ENCODE measurements at regions not wholly inside any gene's neighbourhood (a gene's known extent, or its start where the extent isn't known, plus 50 kb on each side); places are given as distances from the start of the nearest gene placed in this dataset.
A peak's percentile ranks its signal among the peaks of the same experiment; 100 is the strongest.

DNA sequence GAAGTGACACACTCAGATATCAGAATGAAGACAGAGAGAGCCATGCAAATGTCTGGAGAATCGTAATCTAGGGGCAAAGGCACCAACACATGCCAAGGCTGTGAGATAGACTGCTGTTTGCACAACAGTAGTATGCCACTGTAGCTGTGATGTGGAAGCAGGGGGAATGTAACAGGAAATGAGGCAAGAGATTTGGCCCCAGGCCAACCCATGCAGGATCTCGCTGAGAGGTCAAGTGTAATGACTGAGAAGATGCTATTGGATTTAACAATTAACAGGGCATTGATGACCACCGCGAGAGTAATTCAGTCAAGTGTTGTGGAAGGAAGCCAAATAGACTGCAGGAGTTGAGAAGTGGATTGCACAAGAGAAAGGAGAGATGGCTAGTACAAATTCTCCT, 107.3 kb upstream of the ST6GALNAC5 start:
- no peak for DNase-seq

DNA sequence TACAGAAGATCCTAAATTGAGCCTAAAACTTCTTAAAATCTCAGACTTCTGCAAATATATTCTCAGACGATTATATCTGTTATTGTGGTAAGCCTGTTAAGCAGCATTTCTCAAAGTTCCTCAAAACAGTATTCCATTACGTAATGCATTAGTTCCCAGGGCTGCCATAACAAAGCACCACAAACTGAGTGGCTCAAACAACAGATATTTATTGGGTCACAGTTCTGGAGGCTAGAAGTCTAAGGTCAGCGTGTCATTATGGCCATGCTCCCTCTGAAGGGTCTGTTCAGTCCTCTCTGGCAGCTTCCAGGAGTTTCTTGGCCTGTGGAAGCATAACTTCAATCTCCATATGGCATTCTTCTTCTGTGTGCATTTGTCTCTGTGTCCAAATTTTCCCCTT, 103.5 kb upstream of the ST6GALNAC5 start:
- DNase-seq, result peak in 1 of 10 donors; percentile 38
- intact Hi-C loops (cut with DNase I), result no loop called here

More for the DNA sequence above, 107.3 kb upstream of the ST6GALNAC5 start:
- intact Hi-C loops (cut with DNase I), result no loop called here

DNA sequence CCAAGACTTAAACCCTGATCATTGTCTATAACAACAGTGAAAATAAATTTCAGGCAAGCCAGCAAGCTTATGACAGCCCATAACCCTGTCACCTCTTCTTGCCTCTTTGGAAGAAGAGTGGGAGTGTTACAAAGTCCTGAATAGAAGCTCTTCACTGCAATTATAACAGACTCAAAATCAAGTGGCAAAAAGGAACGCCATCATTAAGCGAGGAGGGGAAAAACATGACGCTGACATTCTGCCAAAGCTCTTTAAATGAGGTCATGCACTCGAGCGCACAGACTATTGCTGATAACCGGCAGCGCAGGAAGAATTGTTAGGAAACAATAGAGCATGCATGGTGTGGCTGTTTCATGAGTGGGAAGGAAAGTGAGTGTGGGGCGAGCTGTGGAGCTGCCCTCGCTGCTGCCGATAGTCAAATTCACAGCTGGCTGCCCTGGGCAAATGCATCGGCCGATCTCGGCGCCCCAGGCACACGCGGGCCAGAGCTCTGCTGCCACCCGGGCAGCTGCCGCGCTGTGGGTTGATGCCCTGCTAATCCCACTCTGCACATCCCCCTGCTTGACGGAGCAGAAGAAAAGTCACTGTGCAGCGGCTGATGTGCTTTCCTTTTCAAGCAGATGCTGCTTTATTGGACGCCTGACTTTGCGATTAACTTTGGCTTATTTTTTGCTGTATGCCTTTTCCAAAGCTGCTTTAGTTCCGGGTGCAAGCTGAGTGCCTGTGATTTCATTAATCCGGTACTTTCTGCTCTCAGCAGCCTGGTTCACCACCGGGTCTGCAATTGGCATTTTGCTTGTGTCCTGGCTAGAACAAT, 102.4 kb upstream of the ST6GALNAC5 start:
- intact Hi-C loops (cut with DNase I), result no loop called here

DNA sequence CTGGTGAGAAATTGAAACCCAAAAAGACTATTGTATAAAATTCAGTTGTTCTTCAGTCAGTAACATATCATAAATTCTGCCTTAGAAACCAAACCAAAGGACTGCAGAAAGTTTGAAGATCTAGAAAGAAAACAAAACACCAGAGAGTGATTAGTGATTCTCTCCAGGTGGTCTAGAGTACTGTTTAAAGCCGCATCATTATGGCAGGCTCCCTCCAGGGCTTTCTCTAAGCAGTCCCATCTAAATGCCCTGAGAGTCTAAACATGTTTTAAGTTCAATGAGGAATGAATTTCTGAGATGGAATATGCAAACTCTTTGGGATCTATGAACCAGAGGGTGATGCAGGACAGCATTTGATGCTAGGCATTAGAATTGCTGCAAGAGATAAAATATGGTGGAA, 100.9 kb upstream of the ST6GALNAC5 start:
- no peak for DNase-seq
- intact Hi-C loops (cut with DNase I), result no loop called here

More for the DNA sequence above, 102.4 kb upstream of the ST6GALNAC5 start:
- peak in 7 of 10 donors; percentile 18 to 83 (median 34) for DNase-seq

DNA sequence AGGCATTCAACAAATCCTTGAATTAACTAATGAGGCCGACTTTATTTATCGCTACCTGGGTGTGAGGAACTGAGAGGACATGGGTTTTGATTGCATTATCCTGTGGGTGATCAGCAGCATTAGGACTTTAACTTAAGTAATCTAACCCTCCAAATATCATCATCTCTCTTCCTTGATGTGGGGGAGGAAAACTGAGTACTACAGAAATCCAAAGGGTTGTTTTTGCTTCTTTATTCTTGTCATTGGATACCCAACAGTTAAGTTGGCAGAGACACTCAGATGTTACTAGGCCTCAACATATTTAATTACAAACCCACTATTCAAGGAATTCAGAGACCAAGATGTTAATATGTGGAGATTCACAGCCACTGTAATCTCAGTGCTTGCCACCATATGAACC, 97.4 kb upstream of the ST6GALNAC5 start:
- DNase-seq, result no peak
- intact Hi-C loops (cut with DNase I), result loop anchor here (10.0 kb wide), 1 partner anchor 265 kb away; no protein-coding TSS in a partner anchor

DNA sequence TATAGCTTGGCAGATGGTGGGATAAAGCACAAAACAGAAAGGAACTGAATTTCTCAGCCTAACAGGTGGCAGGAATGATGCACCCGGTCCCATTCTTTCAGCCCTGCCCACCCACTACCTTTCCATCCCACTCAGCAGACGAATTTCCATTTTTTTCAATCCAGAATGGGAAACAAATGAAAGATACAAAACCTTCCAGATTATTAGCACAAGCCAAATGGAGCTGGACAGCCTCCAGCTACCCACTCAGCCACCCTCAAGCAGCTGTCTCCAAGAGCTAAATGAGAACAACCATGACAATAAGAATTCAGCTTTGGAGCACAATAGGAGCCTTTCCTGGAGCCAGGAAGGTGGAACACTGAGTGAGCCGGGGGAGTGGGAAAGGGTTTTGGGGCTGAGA, 96.3 kb upstream of the ST6GALNAC5 start:
- intact Hi-C loops (cut with DNase I), result loop anchor here (10.0 kb wide), 1 partner anchor 264 kb away; no protein-coding TSS in a partner anchor
- peak in 9 of 10 donors; percentile 11 to 86 (median 54) for DNase-seq

DNA sequence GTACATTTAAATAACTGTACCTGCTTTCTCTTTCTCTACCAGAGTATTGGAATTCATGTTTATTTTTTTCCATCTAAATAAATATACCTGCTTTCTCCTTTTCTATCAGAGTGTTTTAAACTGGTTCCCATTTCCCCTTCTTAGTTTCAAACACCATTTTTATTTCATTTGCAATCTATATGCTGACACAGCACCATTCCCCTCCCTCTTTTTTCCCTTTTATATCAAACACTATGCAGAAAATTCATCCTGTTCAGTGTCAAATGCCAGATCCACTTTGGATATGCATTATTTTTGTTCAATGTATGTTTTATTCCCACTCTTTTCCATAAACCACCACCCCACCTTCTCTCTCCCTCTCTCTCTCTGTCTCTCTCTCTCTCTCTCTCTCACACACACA, 85.8 kb upstream of the ST6GALNAC5 start:
- intact Hi-C loops (cut with DNase I), result no loop called here
- no peak for DNase-seq

DNA sequence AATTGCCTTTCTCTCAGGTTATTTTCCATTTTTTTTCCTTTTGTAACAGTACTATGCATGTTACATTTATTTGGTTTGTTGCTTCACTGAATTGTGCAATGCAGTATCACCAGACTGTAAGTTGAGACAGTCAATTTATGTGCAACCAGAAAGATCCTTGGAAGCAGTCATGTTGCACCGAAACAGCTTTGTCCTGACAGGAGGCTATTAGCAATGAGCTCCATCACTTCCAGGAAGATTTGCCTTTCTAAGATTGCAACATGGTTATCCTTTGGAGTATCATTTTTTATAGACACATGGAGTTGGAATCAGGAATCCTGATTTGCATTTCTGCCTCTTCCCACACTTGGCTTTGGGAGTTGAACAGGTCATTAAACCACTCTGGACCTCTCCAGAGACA, 84.5 kb upstream of the ST6GALNAC5 start:
- no peak for DNase-seq
- intact Hi-C loops (cut with DNase I), result no loop called here

DNA sequence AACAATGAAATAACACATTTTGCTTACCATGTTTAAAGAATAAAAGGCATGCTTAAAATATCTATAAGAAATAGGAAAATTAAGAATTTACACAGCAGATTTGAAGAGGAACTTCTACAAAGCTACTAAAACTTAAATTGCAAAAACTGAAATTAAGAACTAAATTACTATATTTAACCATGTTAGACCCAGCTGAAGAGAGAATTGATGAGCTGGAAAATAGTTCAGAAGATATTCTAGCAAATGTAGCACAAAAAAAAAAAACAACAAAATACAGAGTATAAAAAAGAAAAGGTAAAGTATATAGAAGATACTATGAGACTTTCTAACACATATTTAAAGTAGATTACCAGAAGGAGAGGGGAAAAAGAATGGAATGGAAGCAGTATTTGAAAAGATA, 82.8 kb upstream of the ST6GALNAC5 start:
- intact Hi-C loops (cut with DNase I), result no loop called here
- DNase-seq, result no peak

DNA sequence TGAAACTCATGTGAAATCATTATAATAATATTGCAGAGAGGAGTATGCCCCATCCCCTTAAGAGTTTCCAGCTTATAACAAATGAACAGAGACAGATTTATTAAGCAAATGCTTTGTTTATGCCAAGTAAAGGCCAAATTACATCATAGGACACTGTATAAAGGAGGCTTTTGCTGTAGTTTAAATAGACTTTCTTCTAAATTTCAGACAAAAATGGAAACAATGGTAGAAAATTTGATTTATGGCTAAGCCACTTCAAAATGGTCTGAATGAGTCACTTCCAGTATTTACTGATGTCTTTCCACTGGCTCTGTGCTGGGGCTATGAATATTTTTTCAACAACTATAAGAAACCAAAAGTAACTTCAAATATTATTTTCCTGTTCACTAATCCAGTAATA, 81.1 kb upstream of the ST6GALNAC5 start:
- no peak for DNase-seq
- intact Hi-C loops (cut with DNase I), result no loop called here

DNA sequence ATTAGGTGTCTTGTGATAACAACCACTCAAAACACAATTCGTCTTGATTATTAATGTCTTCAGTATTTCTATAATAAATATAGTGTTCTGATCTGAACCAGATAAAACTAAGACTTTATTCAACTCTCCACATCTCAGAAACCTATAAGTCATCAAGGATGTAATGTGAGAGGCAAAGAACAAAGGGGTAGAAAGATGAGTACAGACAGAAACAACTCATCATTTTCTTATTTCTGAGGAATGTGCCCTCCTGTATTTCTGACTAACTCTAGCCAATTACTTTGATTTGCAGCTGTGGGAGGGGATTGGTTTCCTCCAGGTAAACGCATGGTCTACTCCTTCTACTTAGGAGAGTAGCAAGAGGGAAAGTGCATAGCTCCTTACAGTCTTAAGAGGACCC, 73.7 kb upstream of the ST6GALNAC5 start:
- intact Hi-C loops (cut with DNase I), result no loop called here
- no peak for DNase-seq

DNA sequence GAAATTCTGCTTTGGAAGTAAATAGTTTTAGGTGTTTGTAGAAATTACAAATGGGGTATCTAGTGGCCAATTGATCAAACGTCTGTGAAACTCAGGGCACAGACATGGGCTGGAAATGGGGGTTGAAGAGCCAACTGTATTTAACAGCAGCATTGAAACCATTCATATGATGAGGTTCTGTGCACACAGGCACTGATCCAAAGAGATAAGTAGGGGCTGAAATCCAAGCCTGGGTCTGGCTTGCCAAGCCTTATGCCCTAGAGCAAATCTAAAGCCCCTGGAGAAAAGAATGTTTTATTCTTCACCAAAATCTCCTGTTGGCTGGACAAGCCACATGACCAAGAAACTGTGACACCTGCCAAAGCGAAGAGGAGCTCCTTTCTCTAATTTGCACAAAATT, 67.6 kb upstream of the ST6GALNAC5 start:
- intact Hi-C loops (cut with DNase I), result no loop called here
- no peak for DNase-seq

DNA sequence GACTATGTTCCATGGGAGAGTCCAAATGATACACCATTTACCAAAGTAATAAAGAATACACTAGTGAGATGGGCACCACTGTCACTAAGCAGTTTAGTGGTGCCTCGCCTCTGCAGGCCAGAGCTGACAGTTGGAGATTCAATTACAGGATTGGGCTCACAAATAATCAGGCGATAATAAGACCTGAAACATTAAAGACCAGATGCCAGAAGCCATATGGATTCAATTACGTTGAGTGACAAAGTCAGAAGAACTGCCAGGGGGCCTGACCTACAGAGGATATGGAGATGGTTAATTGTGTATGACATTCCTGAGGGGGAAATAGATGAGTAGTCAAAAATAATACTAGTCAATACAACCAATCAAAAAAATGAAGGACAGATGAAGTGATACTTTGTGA, 65.2 kb upstream of the ST6GALNAC5 start:
- no peak for DNase-seq
- intact Hi-C loops (cut with DNase I), result no loop called here

DNA sequence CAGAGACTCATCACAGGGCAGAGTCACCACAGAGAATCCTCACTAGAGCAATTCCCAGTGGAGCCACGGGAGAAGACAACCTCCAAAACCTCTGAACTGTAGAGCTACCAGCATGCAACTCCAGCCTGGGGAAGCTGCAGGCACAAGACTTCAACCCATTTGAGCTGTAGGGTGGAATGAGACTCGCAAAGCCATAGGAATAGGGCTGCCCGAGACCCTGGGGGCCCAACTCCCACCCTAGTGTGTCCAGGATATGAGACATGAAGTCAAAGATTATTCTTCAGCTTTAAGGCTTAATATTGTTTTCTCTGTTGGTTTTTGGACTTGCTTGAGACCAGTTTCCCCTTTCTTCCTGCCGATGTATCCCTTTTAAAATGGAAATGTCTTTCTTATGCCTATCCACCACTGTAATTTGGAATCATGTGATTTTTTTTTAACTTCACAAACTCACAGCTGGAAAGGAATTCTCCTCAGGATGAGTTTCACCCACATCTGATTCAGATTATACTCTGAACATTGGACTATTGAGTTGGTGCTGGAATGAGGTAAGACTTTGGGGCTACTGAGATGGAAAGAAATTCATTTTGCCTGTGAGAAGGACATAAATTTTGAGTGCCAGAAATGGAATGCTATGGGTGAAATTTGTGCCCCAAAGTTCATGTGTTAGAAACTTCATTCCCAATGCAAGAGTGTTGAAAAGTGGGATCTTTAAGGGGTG, 59.6 kb upstream of the ST6GALNAC5 start:
- DNase-seq, result peak in 1 of 10 donors; percentile 66
- intact Hi-C loops (cut with DNase I), result no loop called here
